ENCODE measurements at regions not wholly inside any gene's neighbourhood (a gene's known extent, or its start where the extent isn't known, plus 50 kb on each side); places are given as distances from the start of the nearest gene placed in this dataset.

GRCh38 chr11:15770798-15771414, 585.4 kb downstream of the SOX6 start:
- DNase-seq (ENCODE audit: low read depth): peak; percentile 21

- no peak for DNase-seq (ENCODE audit: low read depth)
Observed at GRCh38 chr11:15772547-15772946, 583.8 kb downstream of the SOX6 start.

- no peak for DNase-seq (ENCODE audit: low read depth)
Observed at GRCh38 chr11:15772981-15773380, 583.4 kb downstream of the SOX6 start.

GRCh38 chr11:15773476-15774387, 582.6 kb downstream of the SOX6 start:
- no peak for DNase-seq (ENCODE audit: low read depth)

- DNase-seq (ENCODE audit: low read depth): no peak
Observed at GRCh38 chr11:15774388-15774939, 581.9 kb downstream of the SOX6 start.

GRCh38 chr11:15775015-15775541, 581.3 kb downstream of the SOX6 start:
- DNase-seq (ENCODE audit: low read depth): no peak

- DNase-seq (ENCODE audit: low read depth): no peak
Observed at GRCh38 chr11:15775797-15776196, 580.5 kb downstream of the SOX6 start.

GRCh38 chr11:15776366-15776765, 580.0 kb downstream of the SOX6 start:
- no peak for DNase-seq (ENCODE audit: low read depth)

- no peak for DNase-seq (ENCODE audit: low read depth)
Observed at GRCh38 chr11:15779518-15779917, 576.8 kb downstream of the SOX6 start.

GRCh38 chr11:15780382-15780781, 576.0 kb downstream of the SOX6 start:
- DNase-seq (ENCODE audit: low read depth): no peak

- DNase-seq (ENCODE audit: low read depth): no peak
Observed at GRCh38 chr11:15780837-15781236, 575.5 kb downstream of the SOX6 start.

GRCh38 chr11:15783619-15784018, 572.7 kb downstream of the SOX6 start:
- no peak for DNase-seq (ENCODE audit: low read depth)

GRCh38 chr11:15793043-15793996, 563.0 kb downstream of the SOX6 start:
- DNase-seq (ENCODE audit: low read depth): peak; percentile 44

- no peak for DNase-seq (ENCODE audit: low read depth)
Observed at GRCh38 chr11:15794361-15795150, 561.8 kb downstream of the SOX6 start.

GRCh38 chr11:15795378-15795777, 561.0 kb downstream of the SOX6 start:
- DNase-seq (ENCODE audit: low read depth): no peak

- peak; percentile 71 for DNase-seq (ENCODE audit: low read depth)
Observed at GRCh38 chr11:15800111-15800800, 556.1 kb downstream of the SOX6 start.

- no peak for DNase-seq (ENCODE audit: low read depth)
Observed at GRCh38 chr11:15801126-15801525, 555.2 kb downstream of the SOX6 start.

GRCh38 chr11:15801616-15802015, 554.7 kb downstream of the SOX6 start:
- DNase-seq (ENCODE audit: low read depth): no peak

- DNase-seq (ENCODE audit: low read depth): no peak
Observed at GRCh38 chr11:15805726-15806125, 550.6 kb downstream of the SOX6 start.

- no peak for DNase-seq (ENCODE audit: low read depth)
Observed at GRCh38 chr11:15806217-15806616, 550.1 kb downstream of the SOX6 start.
